HG03457 (cell line): ENCODE measurements at regions not wholly inside any gene's neighbourhood (a gene's known extent, or its start where the extent isn't known, plus 50 kb on each side); places are given as distances from the start of the nearest gene placed in this dataset.

ENCODE experiments used
- ATAC-seq: cut with Tn5 transposase; IDR thresholded peaks from one replicate; pipeline ENCODE4 v1.9.1; 2021; ENCODE audit warnings: moderate number of reproducible peaks; ENCODE audit not compliant: unreplicated experiment

DNA sequence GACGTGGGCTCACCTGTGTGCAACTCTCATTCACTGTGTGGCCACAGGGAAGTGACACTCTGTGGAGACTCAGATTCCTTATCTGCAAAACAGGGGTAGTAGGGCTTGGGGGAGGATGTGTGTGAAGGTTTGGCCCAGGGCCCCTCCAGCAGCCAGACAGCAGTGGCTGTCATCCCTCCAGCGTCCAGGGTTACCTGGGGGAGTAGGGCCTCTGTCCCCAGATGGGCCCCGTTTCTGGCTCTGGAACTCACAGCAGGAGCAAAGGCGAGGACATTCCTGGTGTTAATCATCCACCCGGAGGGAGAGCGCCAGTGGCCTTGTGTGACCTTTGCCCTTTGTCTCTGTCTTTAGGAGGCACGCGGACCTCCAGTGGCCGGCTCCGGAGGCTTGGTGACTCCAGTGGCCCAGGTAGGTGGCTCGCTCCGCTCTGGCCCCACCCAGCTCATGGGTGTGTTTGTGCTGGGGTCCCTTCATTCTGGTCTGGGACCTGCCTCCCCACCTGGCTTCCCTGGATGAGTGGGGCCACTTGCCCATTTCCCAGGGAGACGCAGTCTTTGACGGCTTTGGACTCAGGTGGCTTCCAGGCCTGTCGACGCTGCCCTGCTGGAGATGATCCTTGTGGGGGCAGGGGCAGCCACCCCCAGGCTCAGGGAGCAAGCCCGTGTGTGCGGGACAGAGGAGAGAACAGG, 166.2 kb downstream of the SEC14L1 start:
- ATAC-seq: no peak

DNA sequence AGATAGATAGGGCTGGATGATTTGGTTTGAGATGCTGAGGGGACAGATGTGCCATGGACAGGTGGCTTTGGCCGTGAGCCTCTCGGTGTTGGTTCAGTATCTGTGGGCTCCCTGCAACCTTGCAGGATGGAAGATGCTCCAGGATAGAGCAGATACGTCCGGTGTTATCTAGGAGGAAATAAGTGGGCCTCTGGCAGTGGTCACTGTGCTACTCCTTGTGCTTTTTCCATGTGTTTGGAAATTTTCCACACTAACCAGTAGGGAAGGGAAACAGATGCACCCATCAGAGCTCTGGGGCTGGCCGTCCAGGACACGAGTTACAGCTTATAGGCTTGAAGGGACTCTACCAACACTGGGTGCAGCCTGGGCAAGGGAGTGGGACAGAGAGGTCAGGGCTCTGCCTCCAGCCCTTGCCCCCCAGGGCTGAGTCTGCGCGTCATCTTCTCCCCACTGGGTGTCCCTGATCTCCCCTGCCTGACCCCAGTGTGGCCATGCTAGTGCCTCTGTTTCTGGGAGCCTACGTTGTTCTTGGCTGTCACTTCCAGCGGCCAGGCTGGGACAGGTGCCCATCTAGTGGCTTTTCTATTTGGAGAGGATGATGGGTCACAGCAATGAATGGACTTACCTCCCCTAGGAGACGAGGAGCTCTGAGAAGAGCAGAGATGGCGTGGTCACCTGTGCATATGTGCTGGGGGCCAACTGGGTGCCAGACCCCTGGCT, 166.9 kb downstream of the SEC14L1 start:
- no peak for ATAC-seq

DNA sequence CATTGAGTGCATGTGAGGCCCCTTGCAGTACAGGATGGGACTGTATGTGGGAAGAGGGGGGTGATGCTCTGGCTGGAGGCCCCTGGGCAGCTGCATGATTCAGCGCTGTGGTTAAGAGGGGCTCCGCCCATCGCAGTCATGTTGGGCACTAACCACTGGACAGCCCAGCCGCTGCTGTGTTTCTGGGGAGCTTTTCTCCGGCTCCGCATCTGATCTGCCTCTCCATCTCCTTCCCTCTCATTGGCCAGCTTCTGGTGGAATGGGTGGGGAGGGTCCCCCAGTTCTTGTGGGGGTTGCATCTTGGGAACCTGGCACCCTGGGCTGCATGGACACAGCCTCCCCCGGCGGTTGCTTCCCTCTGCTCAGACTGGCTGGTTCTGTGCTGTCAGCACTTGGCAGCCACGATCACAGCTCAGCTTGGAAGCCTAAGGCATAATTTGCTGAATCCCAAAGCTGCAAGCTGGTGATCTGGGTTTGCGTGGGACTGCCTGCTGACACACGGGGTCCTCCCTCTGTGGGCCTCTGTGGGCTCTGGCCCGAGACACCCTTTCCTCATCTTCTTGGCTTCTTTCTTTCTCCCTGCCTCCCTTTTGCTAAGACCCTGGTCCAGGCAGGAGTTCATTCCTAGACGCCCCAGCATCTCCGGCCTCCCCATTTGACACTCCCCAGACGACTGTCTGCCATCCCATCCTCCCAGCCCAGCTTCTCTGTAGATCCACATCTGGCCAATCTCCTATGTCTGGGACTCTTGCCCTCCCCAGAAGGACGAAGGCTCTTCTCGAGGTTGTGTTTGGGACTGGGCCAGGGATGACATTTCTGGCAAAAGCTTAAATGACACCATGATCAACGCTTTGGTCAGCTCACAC, 168.3 kb downstream of the SEC14L1 start:
- no peak for ATAC-seq

GRCh38 chr17:77310336-77310735, 169.6 kb downstream of the SEC14L1 start:
- no peak for ATAC-seq

GRCh38 chr17:77311371-77311981, 170.7 kb downstream of the SEC14L1 start:
- no peak for ATAC-seq

- no peak for ATAC-seq
Measured at GRCh38 chr17:77312061-77312701, 171.4 kb downstream of the SEC14L1 start.

- ATAC-seq: no peak
Measured at GRCh38 chr17:77312786-77313599, 172.2 kb downstream of the SEC14L1 start.

DNA sequence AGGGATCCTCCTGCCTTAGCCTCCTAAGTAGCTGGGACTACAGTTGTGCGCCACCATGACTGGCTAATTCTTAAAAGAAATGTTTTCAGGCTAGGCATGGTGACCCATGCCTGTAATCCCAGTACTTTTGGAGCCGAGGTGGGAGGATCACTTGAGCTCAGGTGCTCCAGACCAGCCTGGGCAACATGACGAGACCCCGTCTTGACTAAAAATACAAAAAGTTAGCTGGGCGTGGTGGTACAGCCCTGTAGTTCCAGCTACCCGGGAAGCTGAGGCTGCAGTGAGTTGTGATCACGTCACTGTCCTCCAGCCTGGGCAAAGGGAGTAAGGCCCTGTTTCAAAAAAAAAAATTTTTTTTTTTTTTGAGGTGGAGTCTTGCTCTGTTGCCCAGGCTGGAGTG, 173.1 kb downstream of the SEC14L1 start:
- no peak for ATAC-seq

DNA sequence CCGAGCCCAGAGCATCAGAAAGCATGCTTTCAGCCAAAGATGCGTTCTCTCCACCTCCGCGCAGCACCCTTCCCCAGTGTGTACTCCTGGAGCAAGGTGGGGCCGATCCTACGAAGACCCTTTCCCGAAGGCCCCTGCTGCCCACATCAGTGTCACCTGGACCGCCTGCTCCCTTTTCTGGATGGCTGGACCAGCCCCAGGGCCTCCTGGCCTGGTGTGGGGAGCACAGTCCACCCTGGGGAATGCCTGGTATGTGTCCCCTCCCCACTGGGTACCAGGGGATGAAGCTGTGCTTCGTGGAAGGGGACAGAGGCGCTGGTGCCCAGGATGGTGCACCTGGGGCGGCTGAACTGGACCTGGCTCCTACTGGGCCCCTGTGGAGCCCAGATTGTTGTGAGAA, 173.8 kb downstream of the SEC14L1 start:
- no peak for ATAC-seq

DNA sequence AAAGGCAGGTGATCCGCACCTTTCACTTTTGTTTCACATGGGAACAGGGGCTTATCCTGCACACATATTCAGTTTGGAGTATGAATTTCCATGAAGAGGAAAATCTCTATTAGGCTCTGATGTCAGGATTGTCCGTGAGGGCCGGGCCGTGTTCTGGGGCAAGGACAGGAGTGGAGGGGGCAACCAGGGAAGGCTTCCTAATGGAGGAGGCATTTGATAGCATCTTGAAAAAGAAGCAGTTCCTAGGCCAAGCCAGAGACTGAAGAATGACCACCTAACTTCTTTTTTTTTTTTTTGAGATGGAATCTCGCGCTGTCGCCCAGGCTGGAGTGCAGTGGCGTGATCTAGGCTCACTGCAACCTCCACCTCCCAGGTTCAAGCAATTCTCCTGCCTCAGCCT, 174.2 kb downstream of the SEC14L1 start:
- ATAC-seq: no peak

GRCh38 chr17:77315551-77316190, 174.9 kb downstream of the SEC14L1 start:
- no peak for ATAC-seq

DNA sequence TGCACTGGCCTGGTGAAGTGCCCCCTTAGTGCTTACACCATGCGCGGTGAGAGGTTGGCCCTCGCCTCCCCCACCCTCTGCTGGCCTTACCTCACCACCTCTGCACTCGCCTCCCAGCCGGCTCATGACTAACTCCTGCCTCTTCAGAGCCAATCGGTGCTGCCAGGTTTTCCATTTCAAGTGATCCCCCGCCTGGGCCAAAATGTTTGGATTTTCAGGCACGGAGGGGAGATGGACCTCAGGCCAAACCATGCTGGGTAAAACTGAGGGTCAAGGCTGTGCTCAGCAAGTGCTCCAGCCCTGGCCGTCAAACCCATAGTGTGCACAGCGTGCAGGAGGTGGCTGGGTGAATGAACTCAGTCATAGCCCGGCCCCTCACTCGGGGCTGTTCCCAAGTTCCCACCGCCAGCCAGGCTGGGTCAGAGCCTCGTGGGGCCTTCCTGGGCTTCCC, 175.4 kb downstream of the SEC14L1 start:
- no peak for ATAC-seq

- no peak for ATAC-seq
Measured at GRCh38 chr17:77316651-77317050, 175.9 kb downstream of the SEC14L1 start.

DNA sequence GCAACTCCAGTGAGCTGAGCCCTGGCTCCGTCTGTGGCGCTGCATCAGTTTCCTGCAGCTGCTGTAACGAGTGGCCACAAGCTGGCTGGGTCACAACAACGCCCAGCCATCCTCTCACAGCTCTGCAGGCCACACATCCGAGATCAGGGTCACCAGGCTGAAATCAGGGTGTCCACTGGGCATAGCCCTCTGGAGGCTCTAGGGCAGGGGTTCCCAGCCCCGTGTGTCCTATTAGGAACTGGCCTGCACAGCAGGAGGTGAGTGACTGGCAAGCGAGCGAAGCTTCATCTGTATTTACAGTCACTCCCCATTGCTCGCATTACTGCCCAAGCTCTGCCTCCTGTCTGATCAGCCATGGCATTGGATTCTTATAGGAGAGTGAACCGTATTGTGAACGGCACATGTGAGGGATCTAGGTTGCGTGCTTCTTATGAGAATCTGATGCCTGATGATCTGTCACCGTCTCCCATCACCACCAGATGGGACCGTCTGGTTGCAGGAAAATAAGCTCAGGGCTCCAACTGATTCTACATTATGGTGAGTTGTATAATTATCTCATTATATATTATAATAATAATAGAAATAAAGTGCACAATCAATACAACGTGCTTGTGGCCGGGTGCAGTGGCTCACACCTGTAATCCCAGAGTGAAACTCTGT, 176.5 kb downstream of the SEC14L1 start:
- ATAC-seq: no peak

- no peak for ATAC-seq
Measured at GRCh38 chr17:77318021-77318420, 177.3 kb downstream of the SEC14L1 start.

DNA sequence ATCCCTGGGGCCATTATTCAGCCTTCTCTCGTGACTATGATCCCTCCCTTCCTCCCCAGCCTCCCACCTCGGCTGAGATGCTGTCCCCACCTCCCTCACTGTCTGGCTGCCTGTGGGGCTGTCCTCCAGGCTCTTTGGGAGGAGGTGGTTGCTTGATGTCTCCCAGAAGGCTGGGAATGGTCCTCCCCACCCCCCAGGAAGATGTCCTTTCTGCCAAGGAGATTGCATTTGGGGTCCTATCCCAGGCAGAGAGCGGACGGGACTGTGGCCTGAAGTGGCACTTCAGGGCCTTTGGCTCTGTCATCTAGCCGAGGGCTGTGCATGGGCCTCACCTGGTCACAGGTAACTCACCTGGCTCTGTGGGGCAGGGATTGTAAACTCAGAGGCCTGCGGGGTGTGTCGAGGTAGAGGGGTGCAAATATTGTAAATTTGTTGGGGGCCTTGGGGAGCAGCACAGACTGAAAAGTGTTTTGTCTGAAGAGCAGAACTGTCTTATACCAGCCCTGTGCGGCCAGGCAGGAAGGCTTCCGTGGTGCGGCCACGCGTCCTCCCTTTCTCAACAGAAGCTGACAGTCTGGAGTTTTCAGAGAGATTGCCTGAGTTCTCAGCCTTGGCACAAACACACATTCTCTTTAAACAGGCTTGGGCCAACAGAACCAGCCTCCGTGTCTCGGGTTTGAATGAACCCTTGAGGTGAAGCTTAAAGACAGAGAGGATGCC, 177.9 kb downstream of the SEC14L1 start:
- ATAC-seq: no peak

- ATAC-seq: no peak
Measured at GRCh38 chr17:77319211-77320043, 178.7 kb downstream of the SEC14L1 start.
